Activated CD8-positive, alpha-beta memory T cell treated with anti-CD3 and anti-CD28 coated beads, Interleukin-2, amount 10 ng/mL, durations not matched to agents 7 days and 5 days (primary cell): ENCODE measurements at regions not wholly inside any gene's neighbourhood (a gene's known extent, or its start where the extent isn't known, plus 50 kb on each side); places are given as distances from the start of the nearest gene placed in this dataset.

Experiments
- ATAC-seq: fragments of 150-1000 bp; cut with Tn5 transposase; one replicate; pipeline ENCODE4 v1.10.0; 2021; ENCODE audit warnings: moderate library complexity
- CTCF ChIA-PET: fragments of 350-600 bp; sonication (Branson Sonifier 250); formaldehyde crosslinking; loops from one replicate; lab custom pipeline; 2021; ENCODE audit warnings: antibody characterized with exemption; lab: Charles Lee
- DNase-seq: peaks from one replicate; pipeline ENCODE4 v3.0.0-alpha.2; 2020
- H3K27ac Mint-ChIP-seq: one replicate; pipeline ENCODE4 v1.8.0; 2021; ENCODE audit warnings: mild to moderate bottlenecking, mixed read lengths
- H3K27me3 Mint-ChIP-seq: one replicate; pipeline ENCODE4 v1.8.0; 2021; ENCODE audit warnings: mixed read lengths
- H3K36me3 Mint-ChIP-seq: one replicate; pipeline ENCODE4 v1.8.0; 2021; ENCODE audit warnings: mild to moderate bottlenecking, mixed read lengths
- H3K4me1 Mint-ChIP-seq: one replicate; pipeline ENCODE4 v1.8.0; 2021; ENCODE audit warnings: mixed read lengths
- H3K4me3 Mint-ChIP-seq: one replicate; pipeline ENCODE4 v1.8.0; 2021; ENCODE audit warnings: mild to moderate bottlenecking, moderate library complexity, mixed read lengths
- H3K9me3 Mint-ChIP-seq: one replicate; pipeline ENCODE4 v1.8.0; 2022; ENCODE audit warnings: low read depth, mixed read lengths

GRCh38 chr5:105380126-105380525 lies 1817.5 kb upstream of the NUDT12 start:
- CTCF ChIA-PET, result no interaction called here
- no peaks in the 10 kb centered on the region for H3K4me1 Mint-ChIP-seq
- peaks cover 8% of the 10 kb centered on the region for H3K9me3 Mint-ChIP-seq
- DNase-seq (no peak), ATAC-seq (no peak)
- no peaks in the 10 kb centered on the region for H3K27me3 Mint-ChIP-seq
- no peaks in the 10 kb centered on the region for H3K36me3 Mint-ChIP-seq
- no peak overlapping the region for H3K4me3 Mint-ChIP-seq
- H3K27ac Mint-ChIP-seq, result no peak overlapping the region

- DNase-seq, result no peak
- no peak overlapping the region for H3K4me3 Mint-ChIP-seq
- no peak for ATAC-seq
- H3K27ac Mint-ChIP-seq, result no peak overlapping the region
- CTCF ChIA-PET, result no interaction called here
- H3K4me1 Mint-ChIP-seq, result no peaks in the 10 kb centered on the region
- H3K9me3 Mint-ChIP-seq, result peaks cover 2% of the 10 kb centered on the region
- H3K27me3 Mint-ChIP-seq, result no peaks in the 10 kb centered on the region
- H3K36me3 Mint-ChIP-seq, result no peaks in the 10 kb centered on the region
Observed at GRCh38 chr5:105371169-105371568, 1808.6 kb upstream of the NUDT12 start.

GRCh38 chr5:105350486-105351140 lies 1788.0 kb upstream of the NUDT12 start:
- H3K4me3 Mint-ChIP-seq, result no peak overlapping the region
- H3K27ac Mint-ChIP-seq, result no peak overlapping the region
- H3K27me3 Mint-ChIP-seq, result no peaks in the 10 kb centered on the region
- no peaks in the 10 kb centered on the region for H3K9me3 Mint-ChIP-seq
- DNase-seq (no peak), ATAC-seq (no peak)
- H3K4me1 Mint-ChIP-seq, result no peaks in the 10 kb centered on the region
- H3K36me3 Mint-ChIP-seq, result no peaks in the 10 kb centered on the region
- CTCF ChIA-PET, result no interaction called here

GRCh38 chr5:105331558-105331957 lies 1769.0 kb upstream of the NUDT12 start:
- no peaks in the 10 kb centered on the region for H3K4me1 Mint-ChIP-seq
- no peaks in the 10 kb centered on the region for H3K27me3 Mint-ChIP-seq
- DNase-seq (no peak), ATAC-seq (no peak)
- no peaks in the 10 kb centered on the region for H3K36me3 Mint-ChIP-seq
- no peak overlapping the region for H3K4me3 Mint-ChIP-seq
- peaks cover 3% of the 10 kb centered on the region for H3K9me3 Mint-ChIP-seq
- H3K27ac Mint-ChIP-seq, result no peak overlapping the region
- CTCF ChIA-PET, result no interaction called here

GRCh38 chr5:105330185-105330584 lies 1767.6 kb upstream of the NUDT12 start:
- DNase-seq (no peak), ATAC-seq (no peak)
- CTCF ChIA-PET, result no interaction called here
- H3K4me3 Mint-ChIP-seq, result no peak overlapping the region
- no peaks in the 10 kb centered on the region for H3K36me3 Mint-ChIP-seq
- no peaks in the 10 kb centered on the region for H3K4me1 Mint-ChIP-seq
- peaks cover 3% of the 10 kb centered on the region for H3K9me3 Mint-ChIP-seq
- no peak overlapping the region for H3K27ac Mint-ChIP-seq
- H3K27me3 Mint-ChIP-seq, result no peaks in the 10 kb centered on the region

GRCh38 chr5:105304859-105305258 lies 1742.3 kb upstream of the NUDT12 start:
- Mint-ChIP-seq H3K9me3 (no peaks in the 10 kb centered on the region), H3K4me3 (no peak overlapping the region), H3K27ac (no peak overlapping the region), H3K36me3 (no peaks in the 10 kb centered on the region), H3K4me1 (no peaks in the 10 kb centered on the region), H3K27me3 (no peaks in the 10 kb centered on the region)
- DNase-seq, result no peak
- no peak for ATAC-seq
- CTCF ChIA-PET, result no interaction called here

GRCh38 chr5:105288946-105289345 lies 1726.4 kb upstream of the NUDT12 start:
- no peak overlapping the region for H3K27ac Mint-ChIP-seq
- no peak for ATAC-seq
- CTCF ChIA-PET, result no interaction called here
- no peak overlapping the region for H3K4me3 Mint-ChIP-seq
- no peaks in the 10 kb centered on the region for H3K27me3 Mint-ChIP-seq
- no peaks in the 10 kb centered on the region for H3K36me3 Mint-ChIP-seq
- H3K4me1 Mint-ChIP-seq, result no peaks in the 10 kb centered on the region
- DNase-seq, result no peak
- H3K9me3 Mint-ChIP-seq, result peaks cover 10% of the 10 kb centered on the region

- Mint-ChIP-seq H3K4me1 (no peaks in the 10 kb centered on the region), H3K27me3 (no peaks in the 10 kb centered on the region), H3K4me3 (no peak overlapping the region), H3K27ac (no peak overlapping the region), H3K36me3 (no peaks in the 10 kb centered on the region), H3K9me3 (peaks cover 17% of the 10 kb centered on the region)
- ATAC-seq, result no peak
- DNase-seq, result no peak
- CTCF ChIA-PET, result no interaction called here
Observed at GRCh38 chr5:105283134-105283533, 1720.5 kb upstream of the NUDT12 start.

GRCh38 chr5:105274079-105274478 lies 1711.5 kb upstream of the NUDT12 start:
- CTCF ChIA-PET, result no interaction called here
- Mint-ChIP-seq H3K9me3 (peaks cover 15% of the 10 kb centered on the region), H3K27ac (no peak overlapping the region), H3K4me3 (no peak overlapping the region), H3K36me3 (no peaks in the 10 kb centered on the region), H3K27me3 (no peaks in the 10 kb centered on the region), H3K4me1 (no peaks in the 10 kb centered on the region)
- DNase-seq (no peak), ATAC-seq (no peak)

GRCh38 chr5:105263515-105263914 lies 1700.9 kb upstream of the NUDT12 start:
- H3K36me3 Mint-ChIP-seq, result no peaks in the 10 kb centered on the region

GRCh38 chr5:105259581-105260217 lies 1697.1 kb upstream of the NUDT12 start:
- Mint-ChIP-seq H3K27me3 (no peaks in the 10 kb centered on the region), H3K4me3 (no peak overlapping the region), H3K36me3 (no peaks in the 10 kb centered on the region), H3K4me1 (no peaks in the 10 kb centered on the region), H3K27ac (no peak overlapping the region), H3K9me3 (peaks cover 20% of the 10 kb centered on the region)
- no peak for ATAC-seq
- CTCF ChIA-PET, result no interaction called here
- DNase-seq, result no peak

More at GRCh38 chr5:105263515-105263914, 1700.9 kb upstream of the NUDT12 start:
- H3K4me1 Mint-ChIP-seq, result no peaks in the 10 kb centered on the region
- H3K27me3 Mint-ChIP-seq, result no peaks in the 10 kb centered on the region
- H3K4me3 Mint-ChIP-seq, result no peak overlapping the region
- DNase-seq (no peak), ATAC-seq (no peak)
- CTCF ChIA-PET, result no interaction called here
- peaks cover 14% of the 10 kb centered on the region for H3K9me3 Mint-ChIP-seq
- no peak overlapping the region for H3K27ac Mint-ChIP-seq

- no peaks in the 10 kb centered on the region for H3K4me1 Mint-ChIP-seq
- no peak overlapping the region for H3K4me3 Mint-ChIP-seq
- H3K27me3 Mint-ChIP-seq, result no peaks in the 10 kb centered on the region
- DNase-seq (no peak), ATAC-seq (no peak)
- H3K36me3 Mint-ChIP-seq, result no peaks in the 10 kb centered on the region
- no peaks in the 10 kb centered on the region for H3K9me3 Mint-ChIP-seq
- H3K27ac Mint-ChIP-seq, result no peak overlapping the region
- CTCF ChIA-PET, result no interaction called here
Observed at GRCh38 chr5:105238561-105238960, 1676.0 kb upstream of the NUDT12 start.

- no peak overlapping the region for H3K27ac Mint-ChIP-seq
- H3K36me3 Mint-ChIP-seq, result no peaks in the 10 kb centered on the region
- no peaks in the 10 kb centered on the region for H3K4me1 Mint-ChIP-seq
- H3K4me3 Mint-ChIP-seq, result no peak overlapping the region
- peaks cover 3% of the 10 kb centered on the region for H3K9me3 Mint-ChIP-seq
- DNase-seq (no peak), ATAC-seq (no peak)
- CTCF ChIA-PET, result no interaction called here
- H3K27me3 Mint-ChIP-seq, result no peaks in the 10 kb centered on the region
Observed at GRCh38 chr5:105230516-105231157, 1668.0 kb upstream of the NUDT12 start.

GRCh38 chr5:105218018-105218417 lies 1655.4 kb upstream of the NUDT12 start:
- no peak overlapping the region for H3K4me3 Mint-ChIP-seq
- CTCF ChIA-PET, result no interaction called here
- no peak for ATAC-seq
- no peaks in the 10 kb centered on the region for H3K36me3 Mint-ChIP-seq
- H3K27me3 Mint-ChIP-seq, result no peaks in the 10 kb centered on the region
- H3K27ac Mint-ChIP-seq, result no peak overlapping the region
- no peaks in the 10 kb centered on the region for H3K4me1 Mint-ChIP-seq
- H3K9me3 Mint-ChIP-seq, result peaks cover 6% of the 10 kb centered on the region
- no peak for DNase-seq
